ENCODE measurements at regions not wholly inside any gene's neighbourhood (a gene's known extent, or its start where the extent isn't known, plus 50 kb on each side); places are given as distances from the start of the nearest gene placed in this dataset.

GRCh38 chr4:76841026-76841425, 56.9 kb downstream of the SOWAHB start:
- Histone ChIP-seq H3K79me2 (ENCODE audit: insufficient read depth, low read length) (no peaks in the 10 kb centered on the region), H2AFZ (ENCODE audit: low read depth, low read length, poor library complexity, severe bottlenecking) (no peak overlapping the region), H3K36me3 (ENCODE audit: control insufficient read depth in 1 of 2, insufficient read depth in 2 of 2, low read length in 2 of 2) (no peaks in the 10 kb centered on the region), H3K27ac (ENCODE audit: low read depth, low read length) (no peak overlapping the region), H4K20me1 (ENCODE audit: insufficient read depth) (no peaks in the 10 kb centered on the region), H3K4me1 (ENCODE audit: control insufficient read depth in 1 of 2, insufficient read depth in 2 of 2, low read length in 2 of 2) (no peaks in the 10 kb centered on the region), H3K9ac (ENCODE audit: low read length) (no peak overlapping the region), H3K9me3 (ENCODE audit: control insufficient read depth in 1 of 2, insufficient read depth in 1 of 2, low read depth in 1 of 2, low read length in 2 of 2) (no peaks in the 10 kb centered on the region), H3K9me2 (ENCODE audit: insufficient read depth) (no peaks in the 10 kb centered on the region), H3K27me3 (ENCODE audit: insufficient read depth, low read length) (no peaks in the 10 kb centered on the region), H3K4me3 (replicated peaks in 1 of 2; ENCODE audit: low read depth in 1 of 2, low read length in 2 of 2) (no peak overlapping the region), H3K4me2 (ENCODE audit: low read length) (no peak overlapping the region)
- intact Hi-C loops (cut with micrococcal nuclease): no loop called here
- ChIA-PET CTCF (no interaction called here), RAD21 (ENCODE audit: low non-redundant PET in 1 of 2, low total read pairs in 2 of 2, uncharacterized antibody in 2 of 2, unreplicated experiment in 2 of 2) (no interaction called here), POLR2A (no interaction called here)
- DNase-seq (ENCODE audit: low read depth, low spot score) (no peak), ATAC-seq (no peak)
- TF ChIP-seq CEBPB (IDR thresholded peaks at IDR 0.05; ENCODE audit: low read depth): no peak
- TF ChIP-seq SRF (IDR thresholded peaks at IDR 0.05; ENCODE audit: low read depth): no peak
- no peak for TF ChIP-seq POLR2A (IDR thresholded peaks at IDR 0.05; ENCODE audit: borderline replicate concordance, extremely low read depth, insufficient read depth, insufficient read length)
- TF ChIP-seq ZBTB33 (IDR thresholded peaks at IDR 0.05; ENCODE audit: extremely low read depth, insufficient replicate concordance, low read length): no peak
- no peak for TF ChIP-seq ZNF274 (IDR thresholded peaks at IDR 0.05; ENCODE audit: low read depth, low read length)
- TF ChIP-seq YY1 (IDR thresholded peaks at IDR 0.05; ENCODE audit: extremely low read depth, insufficient replicate concordance, low read depth, low read length): no peak
- no peak for TF ChIP-seq TCF7L2 (IDR thresholded peaks at IDR 0.05; ENCODE audit: borderline replicate concordance, extremely low read depth, insufficient read depth, insufficient read length)
- no peak for TF ChIP-seq FOSL1 (IDR thresholded peaks at IDR 0.05; ENCODE audit: low read depth)
- no peak for TF ChIP-seq REST (IDR thresholded peaks at IDR 0.05; ENCODE audit: low read depth)
- no peak for TF ChIP-seq SIN3A (IDR thresholded peaks at IDR 0.05; ENCODE audit: low read depth)
- no peak for TF ChIP-seq EZH2 (IDR thresholded peaks at IDR 0.05)
- TF ChIP-seq SP1 (IDR thresholded peaks at IDR 0.05; ENCODE audit: low read depth): no peak
- no peak for TF ChIP-seq ELF1 (IDR thresholded peaks at IDR 0.05; ENCODE audit: borderline replicate concordance, low read depth)
- TF ChIP-seq CBX3 (IDR thresholded peaks at IDR 0.05; ENCODE audit: low read depth): no peak
- TF ChIP-seq JUND (IDR thresholded peaks at IDR 0.05): no peak
- no peak for TF ChIP-seq EGR1 (IDR thresholded peaks at IDR 0.05; ENCODE audit: low read depth)
- TF ChIP-seq RAD21 (IDR thresholded peaks at IDR 0.05; ENCODE audit: low read depth): no peak
- TF ChIP-seq MAX (IDR thresholded peaks at IDR 0.05): no peak
- no peak for TF ChIP-seq ZFX (IDR thresholded peaks at IDR 0.05)
- TF ChIP-seq CTCF (IDR thresholded peaks at IDR 0.05 in 2 of 3, conservative IDR thresholded peaks at IDR 0.05 in 1 of 3; ENCODE audit: borderline replicate concordance in 1 of 3, insufficient read depth in 1 of 3, low read depth in 2 of 3, low read length in 2 of 3): no peak
- BruUV-seq (replicated peaks): no TSS peak

All from HCT116 (cell line).